Right lobe of liver (tissue), 4 donors: ENCODE measurements at regions not wholly inside any gene's neighbourhood (a gene's known extent, or its start where the extent isn't known, plus 50 kb on each side); places are given as distances from the start of the nearest gene placed in this dataset.

Source experiments
- POLR2A ChIP-seq: fragments of 450-650 bp; IDR thresholded peaks from one replicate; pipeline ENCODE4 v1.6.1; 2017; ENCODE audit warnings: antibody characterized with exemption, mild to moderate bottlenecking
- TF ChIP-seq, protein P1 (sequence below), 4 donors: fragments of 200-600 bp in 3 of 4; fragments of 450-650 bp in 1 of 4; IDR thresholded peaks; one replicate each; pipeline versions ENCODE4 v1.5.1 to v1.8.0; 2016 to 2022; ENCODE audit warnings: antibody characterized with exemption in 4 of 4, mild to moderate bottlenecking in 2 of 4
- donor health status: DM: no; HTN: no; CAD: no.
- donor health status: DM: no; HTN: no; CAD: no.
- donor health status: DM: no; HTN: yes; CAD: no.

DNA sequence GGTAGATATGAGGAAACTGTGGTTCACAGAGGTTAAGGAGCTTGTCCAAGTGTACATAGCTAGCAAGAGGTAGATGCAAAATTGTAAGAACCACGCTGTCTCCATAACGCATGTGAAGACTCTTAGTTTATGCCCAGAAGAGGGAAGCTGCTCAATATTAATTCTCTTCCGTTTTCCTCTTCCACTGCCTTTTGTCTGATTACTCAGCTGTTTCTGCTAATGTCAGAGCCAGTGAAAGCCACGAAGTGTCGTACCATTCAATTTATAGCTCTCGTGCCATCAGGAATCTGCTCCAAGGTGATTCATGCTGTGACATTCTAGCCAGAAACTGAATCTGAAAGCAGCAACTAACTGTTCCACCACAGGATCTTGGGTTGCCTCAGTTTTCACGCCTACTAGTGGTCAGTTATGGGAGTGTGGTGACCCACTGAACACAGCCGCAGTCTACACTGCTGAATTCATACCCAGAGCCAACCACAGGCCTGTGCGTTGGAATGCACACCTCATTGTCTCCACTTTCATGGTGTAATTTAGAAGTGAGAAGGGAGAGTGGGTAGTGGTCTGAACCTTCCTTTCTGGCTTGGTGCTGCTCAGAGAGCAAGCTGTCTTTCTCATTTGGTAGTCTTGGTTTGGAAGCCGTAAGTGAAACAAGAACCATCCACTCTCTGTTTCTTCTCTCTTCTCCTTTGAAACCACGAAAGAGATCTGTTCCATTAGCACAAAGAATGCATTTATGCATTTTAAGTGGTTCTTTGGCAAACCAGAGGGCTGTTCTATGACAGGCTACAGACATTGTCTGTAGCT is 74.2 kb upstream of the NAP1L1 start:
- TF ChIP-seq, protein P1, sequence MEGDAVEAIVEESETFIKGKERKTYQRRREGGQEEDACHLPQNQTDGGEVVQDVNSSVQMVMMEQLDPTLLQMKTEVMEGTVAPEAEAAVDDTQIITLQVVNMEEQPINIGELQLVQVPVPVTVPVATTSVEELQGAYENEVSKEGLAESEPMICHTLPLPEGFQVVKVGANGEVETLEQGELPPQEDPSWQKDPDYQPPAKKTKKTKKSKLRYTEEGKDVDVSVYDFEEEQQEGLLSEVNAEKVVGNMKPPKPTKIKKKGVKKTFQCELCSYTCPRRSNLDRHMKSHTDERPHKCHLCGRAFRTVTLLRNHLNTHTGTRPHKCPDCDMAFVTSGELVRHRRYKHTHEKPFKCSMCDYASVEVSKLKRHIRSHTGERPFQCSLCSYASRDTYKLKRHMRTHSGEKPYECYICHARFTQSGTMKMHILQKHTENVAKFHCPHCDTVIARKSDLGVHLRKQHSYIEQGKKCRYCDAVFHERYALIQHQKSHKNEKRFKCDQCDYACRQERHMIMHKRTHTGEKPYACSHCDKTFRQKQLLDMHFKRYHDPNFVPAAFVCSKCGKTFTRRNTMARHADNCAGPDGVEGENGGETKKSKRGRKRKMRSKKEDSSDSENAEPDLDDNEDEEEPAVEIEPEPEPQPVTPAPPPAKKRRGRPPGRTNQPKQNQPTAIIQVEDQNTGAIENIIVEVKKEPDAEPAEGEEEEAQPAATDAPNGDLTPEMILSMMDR (IDR thresholded peaks at IDR 0.05), result peak; percentile 51 to 71 (median 64)
- TF ChIP-seq POLR2A, result no peak
